HepG2 (cell line): ENCODE measurements at regions not wholly inside any gene's neighbourhood (a gene's known extent, or its start where the extent isn't known, plus 50 kb on each side); places are given as distances from the start of the nearest gene placed in this dataset.

Source experiments
- ATAC-seq: fragments of 200-7000 bp; cut with Tn5 transposase; 3 replicates; pipeline ENCODE4 v1.9.1; 2020; ENCODE audit warnings: mild to moderate bottlenecking, moderate library complexity
- BruUV-seq: library from RNA; stranded (reverse); fragments of 400-500 nt; replicated peaks from 2 replicates; lab custom pipeline; 2021; lab: Mats Ljungman, UMichigan
- CTCF ChIA-PET: fragments of 300-600 bp; formaldehyde crosslinking; extraction: SDS; loops from one replicate; lab custom pipeline; 2021; ENCODE audit warnings: low total read pairs, inconsistent platforms, low intra/inter-chr PET ratio; lab: Yijun Ruan, JAX
- POLR2A ChIA-PET: fragments of 350-600 bp; sonication (Branson Sonifier 250); formaldehyde crosslinking; loops from one replicate; lab custom pipeline; 2020; ENCODE audit warnings: antibody characterized with exemption, inconsistent platforms; lab: Yijun Ruan, JAX
- DNase-seq: peaks from one replicate; pipeline ENCODE4 v3.0.0-alpha.2; 2015; ENCODE audit warnings: low spot score
- FAIRE-seq: peaks from 3 replicates; lab custom pipeline; 2011; peaks lifted over from hg19 to GRCh38; lab: Jason Lieb, UNC
- H2AFZ ChIP-seq: one replicate; pipeline ENCODE4 v1.6.1; 2011; ENCODE audit warnings: low read length, inconsistent platforms
- H3K27ac ChIP-seq: fragments of 300-600 bp; 3 replicates; pipeline ENCODE4 v1.8.0; 2011; ENCODE audit warnings: mixed run types, mild to moderate bottlenecking, mixed read lengths, low read length, inconsistent platforms; ENCODE audit not compliant: insufficient read depth; ENCODE audit errors: extremely low read length
- H3K27me3 ChIP-seq, 2 experiments: fragments of 200-600 bp in 1 of 2; 2 replicates in 1 of 2; 3 replicates in 1 of 2; pipeline versions ENCODE4 v1.6.0 to v1.8.0; 2011; ENCODE audit warnings: low read length in 2 of 2, mild to moderate bottlenecking in 2 of 2, moderate library complexity in 2 of 2, inconsistent platforms in 1 of 2; ENCODE audit not compliant: insufficient read depth in 2 of 2, control insufficient read depth in 1 of 2
- H3K36me3 ChIP-seq, 2 experiments: fragments of 200-600 bp in 1 of 2; replicated peaks in 1 of 2; 2 replicates in 1 of 2; 3 replicates in 1 of 2; pipeline versions ENCODE4 v1.5.1 to v1.8.0; 2011; ENCODE audit warnings: low read length in 2 of 2, inconsistent platforms in 1 of 2; ENCODE audit not compliant: insufficient read depth in 2 of 2, control insufficient read depth in 1 of 2
- H3K4me1 ChIP-seq: 2 replicates; pipeline ENCODE4 v1.5.1; 2012; ENCODE audit warnings: low read length, inconsistent platforms; ENCODE audit not compliant: insufficient read depth
- H3K4me2 ChIP-seq: 2 replicates; pipeline ENCODE4 v1.6.0; 2011; ENCODE audit warnings: low read depth, low read length, inconsistent platforms
- H3K4me3 ChIP-seq, 3 experiments: fragments of 200-600 bp in 1 of 3; sonication (generic), shearing (Covaris generic) in 1 of 3; replicated peaks in 1 of 3; 2 replicates each; pipeline ENCODE4 v1.5.1; 2011 to 2016; ENCODE audit warnings: low read length in 3 of 3, inconsistent platforms in 2 of 3, low read depth in 2 of 3, mild to moderate bottlenecking in 2 of 3, control low read depth in 1 of 3, mixed read lengths in 1 of 3; ENCODE audit not compliant: insufficient read depth in 1 of 3
- H3K79me2 ChIP-seq: one replicate; pipeline ENCODE4 v1.6.1; 2011; ENCODE audit warnings: low read length, inconsistent platforms; ENCODE audit not compliant: insufficient read depth
- H3K9ac ChIP-seq: 2 replicates; pipeline ENCODE4 v1.6.0; 2011; ENCODE audit warnings: mild to moderate bottlenecking, low read depth, low read length, inconsistent platforms; ENCODE audit not compliant: insufficient read depth
- H3K9me3 ChIP-seq: 2 replicates; pipeline ENCODE4 v1.5.1; 2012; ENCODE audit warnings: mild to moderate bottlenecking, low read length
- H4K20me1 ChIP-seq: 2 replicates; pipeline ENCODE4 v1.6.0; 2011; ENCODE audit warnings: inconsistent platforms, mild to moderate bottlenecking, low read length, moderate library complexity; ENCODE audit not compliant: insufficient read depth
- ELF3 ChIP-seq: IDR thresholded peaks from 2 replicates; pipeline ENCODE4 v1.6.1; 2016; ENCODE audit warnings: missing genetic modification reagents, missing compliant biosample characterization
- FOXM1 ChIP-seq: sonication (generic); formaldehyde crosslinking; IDR thresholded peaks from 2 replicates; pipeline ENCODE4 v1.5.0; 2020; ENCODE audit warnings: missing genetic modification reagents
- GABPA ChIP-seq, 2 experiments: IDR thresholded peaks; 2 replicates each; pipeline ENCODE4 v1.6.1; 2011 to 2016; ENCODE audit warnings: low read depth in 2 of 2, low read length in 1 of 2, missing biosample characterization in 1 of 2, missing genetic modification characterization in 1 of 2
- HDAC6 ChIP-seq: fragments of 200-600 bp; sonication (generic); IDR thresholded peaks from 2 replicates; pipeline ENCODE4 v1.7.0; 2017; ENCODE audit warnings: mild to moderate bottlenecking, antibody characterized with exemption, low read length, low read depth
- HMG20A ChIP-seq: IDR thresholded peaks from 2 replicates; pipeline ENCODE4 v1.6.1; 2016; ENCODE audit warnings: borderline replicate concordance
- NR1H2 ChIP-seq: sonication (generic); formaldehyde crosslinking; IDR thresholded peaks from 2 replicates; pipeline ENCODE4 v1.8.1; 2022; ENCODE audit warnings: low read depth, missing genetic modification reagents, borderline replicate concordance
- POLR2A ChIP-seq, 2 experiments: IDR thresholded peaks; 2 replicates each; pipeline ENCODE4 v1.6.1; 2011; ENCODE audit warnings: low read depth in 2 of 2, low read length in 2 of 2, mild to moderate bottlenecking in 1 of 2, moderate library complexity in 1 of 2; ENCODE audit not compliant: insufficient read depth in 1 of 2
- RARA ChIP-seq: IDR thresholded peaks from 2 replicates; pipeline ENCODE4 v1.6.1; 2016; ENCODE audit warnings: missing genetic modification reagents, missing compliant biosample characterization
- SAP130 ChIP-seq: IDR thresholded peaks from 2 replicates; pipeline ENCODE4 v1.6.1; 2016; ENCODE audit warnings: low read depth
- SATB2 ChIP-seq: sonication (generic); formaldehyde crosslinking; IDR thresholded peaks from 2 replicates; pipeline ENCODE4 v1.5.0; 2020; ENCODE audit warnings: missing genetic modification reagents
- SMAD1 ChIP-seq: sonication (generic); formaldehyde crosslinking; IDR thresholded peaks from 2 replicates; pipeline ENCODE4 v1.4.0; 2020; ENCODE audit warnings: missing genetic modification reagents, low read depth, mild to moderate bottlenecking, borderline replicate concordance
- TAF15 ChIP-seq: fragments of 200-400 bp; formaldehyde crosslinking; IDR thresholded peaks from one replicate; pipeline ENCODE4 v1.6.1; 2018; ENCODE audit warnings: mild to moderate bottlenecking, low read depth, low read length; ENCODE audit not compliant: poor library complexity, severe bottlenecking
- TCF7 ChIP-seq: sonication (generic); IDR thresholded peaks from 2 replicates; pipeline ENCODE4 v1.6.1; 2016; ENCODE audit warnings: antibody characterized with exemption, low read depth
- ZNF24 ChIP-seq: fragments of 450-650 bp; IDR thresholded peaks from 2 replicates; pipeline ENCODE4 v1.6.1; 2017; ENCODE audit warnings: antibody characterized with exemption, mild to moderate bottlenecking
- ZNF331 ChIP-seq: sonication (generic); formaldehyde crosslinking; IDR thresholded peaks from 2 replicates; pipeline ENCODE4 v1.4.0; 2020; ENCODE audit warnings: missing genetic modification reagents
- ZNF333 ChIP-seq: sonication (generic); formaldehyde crosslinking; IDR thresholded peaks from 2 replicates; pipeline ENCODE4 v1.4.0; 2020; ENCODE audit warnings: mild to moderate bottlenecking, missing genetic modification reagents, borderline replicate concordance
- ZNF367 ChIP-seq: sonication (generic); formaldehyde crosslinking; IDR thresholded peaks from 2 replicates; pipeline ENCODE4 v1.4.0; 2020; ENCODE audit warnings: missing genetic modification reagents, borderline replicate concordance
- ZNF44 ChIP-seq: sonication (generic); formaldehyde crosslinking; IDR thresholded peaks from 2 replicates; pipeline ENCODE4 v1.5.1; 2020; ENCODE audit warnings: mild to moderate bottlenecking, missing genetic modification reagents
- ZNF446 ChIP-seq: sonication (generic); formaldehyde crosslinking; IDR thresholded peaks from 2 replicates; pipeline ENCODE4 v1.5.0; 2020; ENCODE audit warnings: mild to moderate bottlenecking, missing genetic modification reagents
- WGBS: methylation state at CpG from one replicate; pipeline ENCODE4 v1.1.6; 2017; ENCODE audit warnings: low lambda C conversion rate; 5-methylcytosine and 5-hydroxymethylcytosine counted together
- in situ Hi-C: cut with HindIII; loops from 2 replicates; pipeline ENCODE4 v1.10.0; 2017; ENCODE audit warnings: low pct_unique_long_range_greater_than_20kb; ENCODE audit not compliant: extremely low pct_ligation_motif_present
- intact Hi-C: fragments of 100-400 bp; cut with micrococcal nuclease; formaldehyde crosslinking; loops from one replicate; pipeline ENCODE4 v1.10.0; 2022; ENCODE audit not compliant: unreplicated experiment

GRCh38 chr5:174306345-174307030 is 261.0 kb downstream of the NSG2 start:
- ATAC-seq (no peak), DNase-seq (no peak), FAIRE-seq (no peak)
- Histone ChIP-seq H4K20me1 (no peaks in the 10 kb centered on the region), H3K4me2 (no peak overlapping the region), H3K36me3 (no peaks in the 10 kb centered on the region), H3K9me3 (no peaks in the 10 kb centered on the region), H3K27ac (no peak overlapping the region), H3K27me3 (peaks cover 0 to 21% of the 10 kb centered on the region in 2 experiments; a peak in 4 of 5 replicates), H3K4me1 (no peaks in the 10 kb centered on the region), H3K9ac (no peak overlapping the region), H3K79me2 (no peaks in the 10 kb centered on the region), H3K4me3 (no peak overlapping the region), H2AFZ (no peak overlapping the region)
- TF ChIP-seq POLR2A (IDR thresholded peaks at IDR 0.05; ENCODE audit: insufficient read depth in 1 of 2, low read depth in 2 of 2, low read length in 2 of 2) (no peak), ZNF333 (CRISPR knock-in tag) (no peak), ZNF24 (no peak), ZNF367 (CRISPR knock-in tag) (no peak), HDAC6 (no peak), RARA (no peak), NR1H2 (CRISPR knock-in tag) (no peak)
- ChIA-PET POLR2A (no interaction called here), CTCF (no interaction called here)
- in situ Hi-C loops (no loop called here), intact Hi-C loops (no loop called here)
- 22% methylated on average over 11 of the region's 11 CpGs for WGBS
- no TSS peak for BruUV-seq

- Histone ChIP-seq H2AFZ (no peak overlapping the region), H3K27ac (no peak overlapping the region), H4K20me1 (no peaks in the 10 kb centered on the region), H3K4me2 (no peak overlapping the region), H3K4me3 (no peak overlapping the region), H3K9me3 (no peaks in the 10 kb centered on the region), H3K36me3 (no peaks in the 10 kb centered on the region), H3K79me2 (no peaks in the 10 kb centered on the region), H3K4me1 (no peaks in the 10 kb centered on the region), H3K9ac (no peak overlapping the region), H3K27me3 (peaks cover 0 to 23% of the 10 kb centered on the region in 2 experiments; a peak in 4 of 5 replicates)
- in situ Hi-C loops (no loop called here), intact Hi-C loops (no loop called here)
- WGBS: 11% methylated on average over 5 of the region's 11 CpGs
- no TSS peak for BruUV-seq
- no peak for FAIRE-seq
- DNase-seq: no peak
- no peak for ATAC-seq
- POLR2A ChIA-PET: no interaction called here
- CTCF ChIA-PET: no interaction called here
- no peak for TF ChIP-seq ZNF44 (CRISPR knock-in tag)
- TF ChIP-seq ZNF331 (CRISPR knock-in tag): no peak
- no peak for TF ChIP-seq GABPA (IDR thresholded peaks at IDR 0.05; ENCODE audit: low read depth, low read length)
- TF ChIP-seq GABPA (CRISPR knock-in tag; IDR thresholded peaks at IDR 0.05; ENCODE audit: low read depth): no peak
- TF ChIP-seq SAP130 (CRISPR knock-in tag): no peak
- TF ChIP-seq FOXM1 (CRISPR knock-in tag): no peak
- no peak for TF ChIP-seq TAF15
- no peak for TF ChIP-seq SATB2 (CRISPR knock-in tag)
- TF ChIP-seq ELF3: no peak
- TF ChIP-seq ZNF446: no peak
- no peak for TF ChIP-seq HMG20A (CRISPR knock-in tag)
- no peak for TF ChIP-seq TCF7
- TF ChIP-seq SMAD1 (CRISPR knock-in tag): no peak
Observed at GRCh38 chr5:174307031-174307408, 261.5 kb downstream of the NSG2 start.
